MCF 10A (cell line): ENCODE measurements at regions not wholly inside any gene's neighbourhood (a gene's known extent, or its start where the extent isn't known, plus 50 kb on each side); places are given as distances from the start of the nearest gene placed in this dataset.

Experiments
- BruUV-seq: library from RNA; stranded (reverse); fragments of 400-500 nt; replicated peaks from 2 replicates; lab custom pipeline; 2021; lab: Mats Ljungman, UMichigan
- CTCF ChIA-PET: fragments of 300-600 bp; sonication (Branson Sonifier 250); formaldehyde crosslinking; extraction: SDS; loops from one replicate; lab custom pipeline; 2021; ENCODE audit warnings: antibody characterized with exemption, inconsistent platforms; lab: Yijun Ruan, JAX
- POLR2A ChIA-PET: fragments of 300-600, 350-650 bp; sonication (Branson Sonifier 250); formaldehyde crosslinking; extraction: SDS; loops from one replicate; lab custom pipeline; 2020; ENCODE audit warnings: antibody characterized with exemption, inconsistent platforms; lab: Yijun Ruan, JAX
- DNase-seq: peaks from one replicate; pipeline ENCODE4 v3.0.0-alpha.2; 2018; ENCODE audit not compliant: unreplicated experiment
- H3K27ac Mint-ChIP-seq: one replicate; pipeline ENCODE4 v1.8.0; 2022; ENCODE audit warnings: mild to moderate bottlenecking, low read depth, mixed read lengths; ENCODE audit not compliant: unreplicated experiment
- H3K27me3 Mint-ChIP-seq: one replicate; pipeline ENCODE4 v1.8.0; 2022; ENCODE audit warnings: mixed read lengths; ENCODE audit not compliant: insufficient read depth, unreplicated experiment
- H3K36me3 Mint-ChIP-seq: one replicate; pipeline ENCODE4 v1.8.0; 2022; ENCODE audit warnings: mild to moderate bottlenecking, moderate library complexity, mixed read lengths; ENCODE audit not compliant: insufficient read depth, unreplicated experiment
- H3K4me1 Mint-ChIP-seq: one replicate; pipeline ENCODE4 v1.8.0; 2022; ENCODE audit warnings: mixed read lengths; ENCODE audit not compliant: insufficient read depth, unreplicated experiment
- H3K4me3 Mint-ChIP-seq: one replicate; pipeline ENCODE4 v1.8.0; 2022; ENCODE audit warnings: mild to moderate bottlenecking, moderate library complexity, mixed read lengths; ENCODE audit not compliant: unreplicated experiment
- H3K9me3 Mint-ChIP-seq: one replicate; pipeline ENCODE4 v1.8.0; 2022; ENCODE audit warnings: mixed read lengths; ENCODE audit not compliant: unreplicated experiment
- CTCF ChIP-seq: fragments of 200-600 bp; IDR thresholded peaks from one replicate; pipeline ENCODE4 v1.8.0; 2022; ENCODE audit warnings: antibody characterized with exemption, mild to moderate bottlenecking; ENCODE audit not compliant: unreplicated experiment
- intact Hi-C: fragments of 100-400 bp; cut with micrococcal nuclease; formaldehyde crosslinking; loops from 2 replicates; pipeline ENCODE4 v1.14.1; 2022

- no peaks in the 10 kb centered on the region for H3K9me3 Mint-ChIP-seq
- POLR2A ChIA-PET, result interaction anchor here (0.7 to 1.0 kb wide), 2 partner anchors 15 to 92 kb away, joined by 3 to 5 read pairs; no protein-coding TSS in a partner anchor
- peak; percentile 55 for DNase-seq
- peak overlapping the region; percentile 95 for H3K27ac Mint-ChIP-seq
- no peak for TF ChIP-seq CTCF
- intact Hi-C loops, result no loop called here
- BruUV-seq, result no TSS peak
- CTCF ChIA-PET, result interaction anchor here (0.6 kb wide), 1 partner anchor 93 kb away, joined by 3 read pairs; no protein-coding TSS in a partner anchor
- H3K4me1 Mint-ChIP-seq, result peaks cover 14% of the 10 kb centered on the region
- no peak overlapping the region for H3K4me3 Mint-ChIP-seq
- H3K27me3 Mint-ChIP-seq, result no peaks in the 10 kb centered on the region
- no peaks in the 10 kb centered on the region for H3K36me3 Mint-ChIP-seq
Measured at GRCh38 chr14:98070536-98070935, 1201.5 kb downstream of the BCL11B start.

GRCh38 chr14:98074111-98074510, 1197.9 kb downstream of the BCL11B start:
- intact Hi-C loops, result no loop called here
- DNase-seq, result no peak
- Mint-ChIP-seq H3K4me3 (no peak overlapping the region), H3K4me1 (peaks cover 29% of the 10 kb centered on the region), H3K9me3 (no peaks in the 10 kb centered on the region), H3K36me3 (no peaks in the 10 kb centered on the region), H3K27me3 (no peaks in the 10 kb centered on the region), H3K27ac (no peak overlapping the region)
- ChIA-PET POLR2A (no interaction called here), CTCF (interaction anchor here (0.8 kb wide), 1 partner anchor 1150 kb away, joined by 3 read pairs; no protein-coding TSS in a partner anchor)
- no peak for TF ChIP-seq CTCF
- no TSS peak for BruUV-seq

GRCh38 chr14:98077176-98077575, 1194.8 kb downstream of the BCL11B start:
- no peaks in the 10 kb centered on the region for H3K9me3 Mint-ChIP-seq
- DNase-seq, result peak; percentile 69
- no TSS peak for BruUV-seq
- no peaks in the 10 kb centered on the region for H3K27me3 Mint-ChIP-seq
- CTCF ChIA-PET, result interaction anchor here (0.8 kb wide), 1 partner anchor 31 kb away, joined by 3 read pairs; no protein-coding TSS in a partner anchor
- TF ChIP-seq CTCF, result no peak
- POLR2A ChIA-PET, result interaction anchor here (1.1 to 2.1 kb wide), 3 partner anchors 99 to 160 kb away, joined by 3 to 10 read pairs (median 3); no protein-coding TSS in a partner anchor
- peaks cover 15% of the 10 kb centered on the region for H3K4me1 Mint-ChIP-seq
- H3K27ac Mint-ChIP-seq, result peak overlapping the region; percentile 25
- intact Hi-C loops, result no loop called here
- H3K36me3 Mint-ChIP-seq, result no peaks in the 10 kb centered on the region
- no peak overlapping the region for H3K4me3 Mint-ChIP-seq

- no peaks in the 10 kb centered on the region for H3K9me3 Mint-ChIP-seq
- no peaks in the 10 kb centered on the region for H3K27me3 Mint-ChIP-seq
- POLR2A ChIA-PET, result no interaction called here
- no peak overlapping the region for H3K4me3 Mint-ChIP-seq
- no peaks in the 10 kb centered on the region for H3K36me3 Mint-ChIP-seq
- peaks cover 5% of the 10 kb centered on the region for H3K4me1 Mint-ChIP-seq
- CTCF ChIA-PET, result interaction anchor here (1.3 kb wide), 1 partner anchor 13 kb away, joined by 4 read pairs; no protein-coding TSS in a partner anchor
- no peak for TF ChIP-seq CTCF
- intact Hi-C loops, result no loop called here
- no TSS peak for BruUV-seq
- H3K27ac Mint-ChIP-seq, result no peak overlapping the region
- no peak for DNase-seq
Measured at GRCh38 chr14:98082833-98083232, 1189.2 kb downstream of the BCL11B start.
